ENCODE measurements at regions not wholly inside any gene's neighbourhood (a gene's known extent, or its start where the extent isn't known, plus 50 kb on each side); places are given as distances from the start of the nearest gene placed in this dataset.
"Not testable (repeated sequence)": the region's sequence is repeated elsewhere in the genome, so short reads cannot be mapped to it uniquely, and the experiment has no call there.

DNA sequence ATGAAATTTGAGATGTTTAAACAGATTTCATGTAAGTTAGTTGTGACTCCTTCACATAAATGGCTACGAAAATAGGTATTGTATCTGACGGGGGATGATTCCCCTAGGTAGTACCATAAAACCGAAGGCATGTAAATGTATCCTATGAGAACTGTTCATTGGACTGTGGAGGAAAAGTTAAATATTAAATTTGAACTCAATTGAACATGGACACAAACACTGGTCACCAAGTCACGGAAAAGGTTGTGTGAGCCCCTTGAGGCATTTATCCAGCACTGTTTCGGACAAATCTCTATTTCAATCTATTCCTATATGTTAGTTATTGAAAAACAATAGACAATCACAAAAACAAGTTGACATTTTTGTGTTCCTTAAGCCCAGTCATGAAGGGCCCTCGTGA lies 1014.3 kb upstream of the NOVA1 start:
- no peak overlapping the region for H3K4me3 ChIP-seq (ENCODE audit: low read length)
- no peak for DNase-seq (ENCODE audit: low read depth)
- TF ChIP-seq, protein P1, sequence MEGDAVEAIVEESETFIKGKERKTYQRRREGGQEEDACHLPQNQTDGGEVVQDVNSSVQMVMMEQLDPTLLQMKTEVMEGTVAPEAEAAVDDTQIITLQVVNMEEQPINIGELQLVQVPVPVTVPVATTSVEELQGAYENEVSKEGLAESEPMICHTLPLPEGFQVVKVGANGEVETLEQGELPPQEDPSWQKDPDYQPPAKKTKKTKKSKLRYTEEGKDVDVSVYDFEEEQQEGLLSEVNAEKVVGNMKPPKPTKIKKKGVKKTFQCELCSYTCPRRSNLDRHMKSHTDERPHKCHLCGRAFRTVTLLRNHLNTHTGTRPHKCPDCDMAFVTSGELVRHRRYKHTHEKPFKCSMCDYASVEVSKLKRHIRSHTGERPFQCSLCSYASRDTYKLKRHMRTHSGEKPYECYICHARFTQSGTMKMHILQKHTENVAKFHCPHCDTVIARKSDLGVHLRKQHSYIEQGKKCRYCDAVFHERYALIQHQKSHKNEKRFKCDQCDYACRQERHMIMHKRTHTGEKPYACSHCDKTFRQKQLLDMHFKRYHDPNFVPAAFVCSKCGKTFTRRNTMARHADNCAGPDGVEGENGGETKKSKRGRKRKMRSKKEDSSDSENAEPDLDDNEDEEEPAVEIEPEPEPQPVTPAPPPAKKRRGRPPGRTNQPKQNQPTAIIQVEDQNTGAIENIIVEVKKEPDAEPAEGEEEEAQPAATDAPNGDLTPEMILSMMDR (IDR thresholded peaks at IDR 0.05; ENCODE audit: insufficient read depth, low read depth, low read length, missing control alignments), result no peak

DNA sequence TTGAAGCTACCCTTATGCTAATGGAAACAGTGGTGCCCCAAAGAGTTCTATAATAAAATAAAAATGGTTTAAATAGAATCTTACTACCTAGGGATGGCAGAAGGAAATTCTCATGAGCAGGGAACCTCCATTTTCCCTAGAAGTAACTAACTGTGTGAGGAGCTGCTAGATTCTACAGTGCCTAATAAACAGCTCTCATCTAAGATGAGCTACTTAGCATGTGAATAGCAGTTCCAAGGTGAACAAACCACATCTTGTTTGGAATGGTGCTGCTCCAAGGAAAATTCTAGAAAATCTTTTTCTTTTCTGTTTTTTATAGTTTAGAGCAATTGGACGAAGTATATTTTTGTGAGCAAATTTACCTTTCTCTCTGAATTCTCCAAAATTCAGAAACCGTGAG lies 1015.3 kb upstream of the NOVA1 start:
- no peak for DNase-seq (ENCODE audit: low read depth)
- H3K4me3 ChIP-seq (ENCODE audit: low read length), result no peak overlapping the region
- TF ChIP-seq, protein P1 (IDR thresholded peaks at IDR 0.05; ENCODE audit: insufficient read depth, low read depth, low read length, missing control alignments), result no peak

DNA sequence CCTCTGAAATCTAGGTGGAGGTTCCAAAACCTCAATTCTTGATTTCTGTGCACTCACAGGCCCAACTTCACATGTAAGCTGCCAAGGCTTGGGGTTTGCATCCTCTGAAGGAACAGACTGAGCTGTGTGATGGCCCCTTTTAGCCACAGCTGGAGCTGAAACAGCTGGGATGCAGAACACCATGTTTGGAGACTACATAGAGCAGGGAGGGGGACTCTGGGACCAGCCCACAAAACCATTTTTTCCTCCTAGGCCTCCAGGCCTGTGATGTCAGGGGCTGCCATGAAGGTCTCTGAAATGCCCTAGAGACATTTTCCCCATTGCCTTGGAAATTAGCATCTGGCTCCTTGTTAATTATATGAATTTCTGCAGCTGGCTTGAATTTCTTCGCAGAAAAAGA lies 1025.9 kb upstream of the NOVA1 start:
- TF ChIP-seq, protein P1 (IDR thresholded peaks at IDR 0.05; ENCODE audit: insufficient read depth, low read depth, low read length, missing control alignments), result no peak
- no peak for DNase-seq (ENCODE audit: low read depth)
- H3K4me3 ChIP-seq (ENCODE audit: low read length), result no peak overlapping the region

DNA sequence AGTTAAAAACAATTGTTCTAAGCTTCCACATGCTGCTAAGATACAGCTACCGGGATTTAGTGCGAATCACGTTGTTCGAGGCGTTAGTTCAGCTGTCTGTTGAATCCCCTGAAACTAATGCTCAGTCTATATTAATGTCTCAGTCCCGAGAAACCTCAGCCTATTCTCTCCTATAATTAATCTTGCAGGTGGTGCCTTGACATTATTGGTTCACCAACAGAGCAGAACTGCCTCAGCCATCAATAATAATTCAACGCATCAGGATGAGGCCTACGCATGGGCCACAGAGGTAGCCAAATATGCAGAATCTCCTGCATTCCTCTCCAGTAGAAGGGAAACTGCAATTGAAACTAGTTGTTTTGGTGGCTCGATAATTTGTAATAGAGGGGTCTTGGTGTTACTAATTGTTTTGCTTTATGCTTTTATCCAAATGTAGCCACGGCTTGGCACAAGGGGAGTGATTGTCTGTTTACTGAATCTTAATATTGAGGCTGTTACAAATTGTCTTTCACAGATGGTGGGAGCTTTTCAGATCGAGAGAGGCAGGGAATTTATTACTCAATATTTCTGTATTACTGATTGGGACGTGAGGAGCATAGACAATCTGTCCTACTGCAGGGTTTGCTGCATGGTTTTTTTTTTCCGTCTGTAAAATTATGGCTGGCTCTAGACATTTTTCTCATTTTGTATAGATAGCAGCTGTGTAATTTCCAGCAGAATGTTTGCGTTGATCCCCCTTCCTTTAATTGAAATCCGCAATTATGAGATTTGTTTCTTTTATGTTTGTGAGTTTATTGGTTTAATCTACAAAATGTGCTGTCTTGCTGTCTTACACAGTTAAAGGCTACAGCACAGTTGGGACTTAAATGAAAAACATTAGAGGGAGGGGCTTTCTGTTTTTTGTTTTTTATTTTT lies 1036.5 kb upstream of the NOVA1 start:
- H3K4me3 ChIP-seq (ENCODE audit: low read length), result no peak overlapping the region
- TF ChIP-seq, protein P1 (IDR thresholded peaks at IDR 0.05; ENCODE audit: insufficient read depth, low read depth, low read length, missing control alignments), result no peak

DNA sequence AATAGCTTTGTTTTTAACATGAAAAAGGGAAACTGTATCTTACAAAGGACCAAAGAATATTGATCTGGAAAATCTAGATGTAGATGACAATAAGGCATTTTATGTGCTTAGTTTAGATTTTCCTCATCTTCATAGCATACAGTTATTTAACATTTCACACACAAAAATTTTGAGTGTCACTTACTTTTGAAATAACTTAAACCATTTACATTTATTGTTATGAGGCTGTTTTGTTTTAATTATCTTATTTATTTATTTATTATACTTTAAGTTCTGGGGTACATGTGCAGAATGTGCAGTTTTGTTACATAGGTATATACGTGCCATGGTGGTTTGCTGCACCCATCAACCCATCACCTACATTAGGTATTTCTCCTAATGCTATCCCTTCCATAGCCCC lies 1042.9 kb upstream of the NOVA1 start:
- not testable (repeated sequence) for H3K4me3 ChIP-seq (ENCODE audit: low read length); DNase-seq (ENCODE audit: low read depth)

More for the DNA sequence above, 1036.5 kb upstream of the NOVA1 start:
- no peak for DNase-seq (ENCODE audit: low read depth)

DNA sequence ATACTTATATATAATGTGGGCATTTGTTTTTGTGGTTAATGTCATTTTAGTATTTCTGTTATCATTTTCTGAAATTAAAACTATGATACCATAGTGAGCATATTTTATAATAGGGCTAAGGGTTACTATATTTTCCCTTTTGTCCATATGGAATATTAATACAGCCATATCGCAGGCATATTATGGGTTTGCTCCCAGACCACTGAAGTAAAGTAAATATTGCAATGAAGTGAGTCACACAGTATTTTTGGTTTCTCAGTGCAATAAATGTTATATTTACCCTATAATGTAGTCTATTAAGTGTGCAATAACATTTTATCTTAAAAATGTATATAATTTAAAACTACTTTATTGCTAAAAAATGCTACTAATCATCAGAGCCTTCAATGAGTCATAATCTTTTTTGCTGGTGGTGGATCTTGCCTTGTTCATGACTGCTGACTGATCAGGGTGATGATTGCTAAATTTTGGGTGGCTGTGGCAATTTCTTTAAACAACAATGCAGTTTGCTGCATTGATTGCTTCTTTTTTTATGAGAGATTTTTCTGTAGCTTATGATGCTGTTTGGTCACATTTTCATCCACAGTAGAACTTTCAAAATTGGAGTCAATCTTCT lies 1044.5 kb upstream of the NOVA1 start:
- TF ChIP-seq, protein P1 (IDR thresholded peaks at IDR 0.05; ENCODE audit: insufficient read depth, low read depth, low read length, missing control alignments), result no peak
- H3K4me3 ChIP-seq (ENCODE audit: low read length), result no peak overlapping the region
- DNase-seq (ENCODE audit: low read depth), result no peak

DNA sequence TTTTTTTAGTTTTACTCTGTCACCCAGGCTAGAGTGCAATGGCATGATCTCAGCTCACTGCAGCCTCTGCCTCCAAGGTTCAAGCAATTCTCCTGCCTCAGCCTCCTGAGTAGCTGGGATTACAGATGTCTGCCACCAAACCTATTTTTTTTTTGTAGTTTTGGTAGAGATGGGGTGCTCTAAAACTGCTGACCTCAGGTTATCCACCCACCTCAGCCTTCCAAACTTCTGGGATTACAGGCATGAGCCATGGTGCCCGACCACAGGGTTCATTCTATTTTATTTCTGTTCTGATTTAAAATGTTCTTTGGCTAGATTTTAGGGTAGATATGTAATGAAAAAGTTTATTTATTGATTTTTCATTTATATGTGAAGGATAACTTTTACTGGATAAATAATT lies 1062.8 kb upstream of the NOVA1 start:
- DNase-seq (ENCODE audit: low read depth), result no peak
- H3K4me3 ChIP-seq (ENCODE audit: low read length), result no peak overlapping the region
- TF ChIP-seq, protein P1 (IDR thresholded peaks at IDR 0.05; ENCODE audit: insufficient read depth, low read depth, low read length, missing control alignments), result no peak

Measured in epithelial cell of esophagus (primary cell).